IPS DF 19.7 (cell line): ENCODE measurements at regions not wholly inside any gene's neighbourhood (a gene's known extent, or its start where the extent isn't known, plus 50 kb on each side); places are given as distances from the start of the nearest gene placed in this dataset.

Experiments used
- DNase-seq: peaks from one replicate; pipeline ENCODE4 v3.0.0-alpha.2; 2013; ENCODE audit warnings: low read depth, low spot score

GRCh38 chr12:115194448-115194847 is 510.5 kb upstream of the TBX3 start:
- no peak for DNase-seq

GRCh38 chr12:115191342-115191741 is 507.4 kb upstream of the TBX3 start:
- no peak for DNase-seq

- no peak for DNase-seq
Observed at GRCh38 chr12:115190010-115190770, 506.2 kb upstream of the TBX3 start.

- DNase-seq = no peak
Observed at GRCh38 chr12:115185506-115185905, 501.5 kb upstream of the TBX3 start.

GRCh38 chr12:115183752-115184151 is 499.8 kb upstream of the TBX3 start:
- no peak for DNase-seq

GRCh38 chr12:115177899-115178298 is 493.9 kb upstream of the TBX3 start:
- no peak for DNase-seq

- no peak for DNase-seq
Observed at GRCh38 chr12:115176741-115177400, 492.9 kb upstream of the TBX3 start.

GRCh38 chr12:115174920-115175319 is 490.9 kb upstream of the TBX3 start:
- DNase-seq = no peak

GRCh38 chr12:115172521-115172920 is 488.5 kb upstream of the TBX3 start:
- no peak for DNase-seq

- DNase-seq = no peak
Observed at GRCh38 chr12:115169981-115170380, 486.0 kb upstream of the TBX3 start.

- no peak for DNase-seq
Observed at GRCh38 chr12:115166698-115167315, 482.8 kb upstream of the TBX3 start.

- no peak for DNase-seq
Observed at GRCh38 chr12:115163710-115164109, 479.7 kb upstream of the TBX3 start.

GRCh38 chr12:115160271-115161128 is 476.5 kb upstream of the TBX3 start:
- no peak for DNase-seq

GRCh38 chr12:115158816-115159215 is 474.8 kb upstream of the TBX3 start:
- DNase-seq = no peak

GRCh38 chr12:115155665-115156645 is 472.0 kb upstream of the TBX3 start:
- peak; percentile 15 for DNase-seq

- DNase-seq = no peak
Observed at GRCh38 chr12:115149685-115150378, 465.9 kb upstream of the TBX3 start.

- no peak for DNase-seq
Observed at GRCh38 chr12:115149279-115149678, 465.3 kb upstream of the TBX3 start.

GRCh38 chr12:115147916-115148315 is 463.9 kb upstream of the TBX3 start:
- DNase-seq = no peak

- DNase-seq = no peak
Observed at GRCh38 chr12:115146453-115146852, 462.5 kb upstream of the TBX3 start.

GRCh38 chr12:115144425-115144824 is 460.4 kb upstream of the TBX3 start:
- DNase-seq = no peak
